ENCODE measurements at regions not wholly inside any gene's neighbourhood (a gene's known extent, or its start where the extent isn't known, plus 50 kb on each side); places are given as distances from the start of the nearest gene placed in this dataset.

DNA sequence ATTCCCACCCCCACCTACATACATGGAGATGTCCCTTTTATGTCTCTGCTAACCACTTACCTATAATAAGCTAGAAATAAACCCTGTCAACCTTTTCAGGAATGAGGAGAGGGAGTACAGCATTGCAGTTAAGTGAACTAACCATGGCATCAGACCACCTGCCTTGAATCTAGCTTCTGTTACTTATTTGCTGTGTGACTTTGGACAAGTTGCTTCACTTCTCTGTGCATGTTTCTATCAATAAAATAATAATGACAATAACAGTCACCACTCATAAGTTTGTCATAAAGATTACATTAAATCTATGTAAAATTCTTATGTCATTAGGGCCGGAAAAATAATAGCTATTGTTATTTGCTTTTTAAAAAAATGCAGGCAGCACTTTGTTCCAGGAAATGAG lies 881.1 kb upstream of the AUTS2 start:
- no peak overlapping the region for H3K27ac ChIP-seq
- H3K4me1 ChIP-seq = peaks cover 0 to 15% of the 10 kb centered on the region in 2 donors
- intact Hi-C loops (cut with DNase I) = no loop called here
- no peak for DNase-seq
- TF ChIP-seq POLR2A (IDR thresholded peaks at IDR 0.05) = no peak
- TF ChIP-seq, protein P1, sequence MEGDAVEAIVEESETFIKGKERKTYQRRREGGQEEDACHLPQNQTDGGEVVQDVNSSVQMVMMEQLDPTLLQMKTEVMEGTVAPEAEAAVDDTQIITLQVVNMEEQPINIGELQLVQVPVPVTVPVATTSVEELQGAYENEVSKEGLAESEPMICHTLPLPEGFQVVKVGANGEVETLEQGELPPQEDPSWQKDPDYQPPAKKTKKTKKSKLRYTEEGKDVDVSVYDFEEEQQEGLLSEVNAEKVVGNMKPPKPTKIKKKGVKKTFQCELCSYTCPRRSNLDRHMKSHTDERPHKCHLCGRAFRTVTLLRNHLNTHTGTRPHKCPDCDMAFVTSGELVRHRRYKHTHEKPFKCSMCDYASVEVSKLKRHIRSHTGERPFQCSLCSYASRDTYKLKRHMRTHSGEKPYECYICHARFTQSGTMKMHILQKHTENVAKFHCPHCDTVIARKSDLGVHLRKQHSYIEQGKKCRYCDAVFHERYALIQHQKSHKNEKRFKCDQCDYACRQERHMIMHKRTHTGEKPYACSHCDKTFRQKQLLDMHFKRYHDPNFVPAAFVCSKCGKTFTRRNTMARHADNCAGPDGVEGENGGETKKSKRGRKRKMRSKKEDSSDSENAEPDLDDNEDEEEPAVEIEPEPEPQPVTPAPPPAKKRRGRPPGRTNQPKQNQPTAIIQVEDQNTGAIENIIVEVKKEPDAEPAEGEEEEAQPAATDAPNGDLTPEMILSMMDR (IDR thresholded peaks at IDR 0.05) = no peak
- no peaks in the 10 kb centered on the region for H3K36me3 ChIP-seq
- no peak overlapping the region for H3K4me3 ChIP-seq (replicated peaks in 1 of 3)
- no peaks in the 10 kb centered on the region for H3K9me3 ChIP-seq
- no peaks in the 10 kb centered on the region for H3K27me3 ChIP-seq
- WGBS, 2 donors = 51 to 63% methylated on average over 1 of the region's 1 CpG

DNA sequence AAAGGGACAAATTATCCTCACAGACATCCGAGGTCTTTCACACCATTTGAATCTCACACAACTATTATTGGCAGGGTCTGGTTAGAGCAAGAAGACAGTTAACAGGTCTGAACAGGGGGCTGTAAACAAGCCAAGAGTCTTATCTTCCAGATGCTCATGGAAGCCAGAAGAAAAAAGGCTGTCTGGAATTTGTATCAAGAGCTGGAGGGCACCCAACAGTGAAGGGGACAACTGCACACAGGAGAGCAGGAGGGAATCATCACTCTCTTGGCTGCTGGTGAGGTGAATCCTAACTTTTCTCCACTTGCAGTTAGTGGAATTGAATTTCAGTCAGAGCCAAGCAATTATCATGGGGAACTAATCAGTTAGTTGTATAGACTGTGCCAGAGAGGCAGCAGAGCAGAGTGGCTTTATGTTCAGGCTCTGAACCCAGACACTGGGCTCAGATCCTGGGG lies 880.2 kb upstream of the AUTS2 start:
- H3K27ac ChIP-seq = no peak overlapping the region
- no peaks in the 10 kb centered on the region for H3K36me3 ChIP-seq
- no peaks in the 10 kb centered on the region for H3K9me3 ChIP-seq
- H3K4me1 ChIP-seq = peaks cover 0 to 15% of the 10 kb centered on the region in 2 donors
- intact Hi-C loops (cut with DNase I) = no loop called here
- no peak for DNase-seq
- H3K27me3 ChIP-seq = no peaks in the 10 kb centered on the region
- 58 to 67% methylated on average over 1 of the region's 1 CpG for WGBS, 2 donors
- no peak overlapping the region for H3K4me3 ChIP-seq (replicated peaks in 1 of 3)
- TF ChIP-seq POLR2A (IDR thresholded peaks at IDR 0.05) = no peak
- TF ChIP-seq, protein P1 (IDR thresholded peaks at IDR 0.05) = no peak

- Histone ChIP-seq H3K27ac (no peak overlapping the region), H3K27me3 (no peaks in the 10 kb centered on the region), H3K4me3 (replicated peaks in 1 of 3) (no peak overlapping the region), H3K36me3 (no peaks in the 10 kb centered on the region), H3K4me1 (peaks cover 0 to 15% of the 10 kb centered on the region in 2 donors), H3K9me3 (no peaks in the 10 kb centered on the region)
- intact Hi-C loops (cut with DNase I) = no loop called here
- DNase-seq = no peak
- no peak for TF ChIP-seq POLR2A (IDR thresholded peaks at IDR 0.05)
- TF ChIP-seq, protein P1 (IDR thresholded peaks at IDR 0.05) = no peak
- 87 to 88% methylated on average over 5 of the region's 5 CpGs for WGBS, 2 donors
Measured at GRCh38 chr7:68720697-68721096, 877.6 kb upstream of the AUTS2 start.

- 71 to 83% methylated on average over 1 of the region's 1 CpG for WGBS, 2 donors
- Histone ChIP-seq H3K36me3 (no peaks in the 10 kb centered on the region), H3K27me3 (no peaks in the 10 kb centered on the region), H3K27ac (no peak overlapping the region), H3K9me3 (no peaks in the 10 kb centered on the region), H3K4me1 (peaks cover 0 to 14% of the 10 kb centered on the region in 2 donors), H3K4me3 (replicated peaks in 1 of 3) (no peak overlapping the region)
- no peak for DNase-seq
- intact Hi-C loops (cut with DNase I) = no loop called here
- TF ChIP-seq, protein P1 (IDR thresholded peaks at IDR 0.05) = no peak
- TF ChIP-seq POLR2A (IDR thresholded peaks at IDR 0.05) = no peak
Measured at GRCh38 chr7:68722044-68722443, 876.2 kb upstream of the AUTS2 start.

GRCh38 chr7:68724965-68725364 lies 873.3 kb upstream of the AUTS2 start:
- Histone ChIP-seq H3K4me3 (replicated peaks in 1 of 3) (no peak overlapping the region), H3K4me1 (no peaks in the 10 kb centered on the region), H3K36me3 (no peaks in the 10 kb centered on the region), H3K9me3 (no peaks in the 10 kb centered on the region), H3K27me3 (no peaks in the 10 kb centered on the region), H3K27ac (no peak overlapping the region)
- TF ChIP-seq, protein P1 (IDR thresholded peaks at IDR 0.05) = no peak
- no peak for TF ChIP-seq POLR2A (IDR thresholded peaks at IDR 0.05)
- intact Hi-C loops (cut with DNase I) = no loop called here
- 83 to 84% methylated on average over 6 of the region's 6 CpGs for WGBS, 2 donors
- DNase-seq = no peak
